ENCODE measurements at regions not wholly inside any gene's neighbourhood (a gene's known extent, or its start where the extent isn't known, plus 50 kb on each side); places are given as distances from the start of the nearest gene placed in this dataset.
"Not testable (repeated sequence)": the region's sequence is repeated elsewhere in the genome, so short reads cannot be mapped to it uniquely, and the experiment has no call there.

DNA sequence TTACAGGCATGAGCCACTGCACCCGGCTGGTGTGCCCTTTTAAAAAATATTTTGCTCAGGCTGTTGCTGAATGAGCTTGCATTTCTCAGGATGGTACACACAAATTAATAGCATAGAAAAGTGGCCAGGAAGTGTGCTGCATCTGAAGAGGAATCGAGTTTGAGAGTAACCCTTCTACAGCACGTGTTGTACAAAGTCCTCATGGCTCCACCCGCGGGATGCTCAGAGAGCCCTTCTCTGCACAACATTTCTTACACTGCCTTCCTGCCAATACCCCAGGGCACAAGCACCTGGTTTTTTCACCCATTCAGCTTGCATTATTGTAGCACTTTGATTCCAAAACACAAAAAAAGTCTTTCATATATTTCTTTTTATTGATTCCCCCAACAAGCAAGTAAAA, 90.1 kb upstream of the NEDD4L start:
- DNase-seq = no peak

DNA sequence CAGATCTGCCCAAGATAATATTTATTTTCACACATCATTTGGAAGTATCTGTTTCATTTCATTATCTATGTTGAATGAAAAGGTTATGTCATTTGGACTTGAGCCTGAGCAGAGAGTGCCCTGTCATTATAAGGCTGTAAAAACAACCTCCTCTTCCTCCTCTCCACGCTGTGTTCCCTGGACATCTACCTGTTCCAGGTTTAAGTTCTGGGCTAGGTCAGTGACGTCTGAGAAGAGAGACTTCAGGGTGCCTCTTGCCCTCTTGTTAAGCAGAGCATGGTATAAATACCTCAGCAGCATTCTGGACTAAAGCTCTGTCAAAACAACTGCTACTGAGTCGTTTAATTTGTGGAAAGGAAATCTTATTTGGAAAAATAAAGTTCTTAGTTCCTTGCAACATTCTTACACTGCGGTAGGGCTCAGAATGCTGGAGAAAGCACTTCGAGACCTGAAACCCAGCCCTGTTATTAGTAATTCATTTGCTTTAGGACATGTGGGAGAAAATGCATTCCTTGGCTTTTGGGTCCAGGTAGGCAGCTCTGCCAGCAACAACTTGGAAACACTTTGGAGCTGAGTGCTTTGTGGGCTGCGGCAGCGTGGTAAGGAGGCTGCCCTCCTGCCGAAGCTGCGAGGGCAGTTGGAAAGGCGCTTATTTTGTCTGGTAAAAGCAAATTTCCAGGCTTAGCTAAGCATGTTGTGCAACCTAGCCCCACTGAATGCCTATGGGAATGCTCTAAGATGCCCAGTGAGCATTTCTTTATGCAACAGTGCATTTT, 91.8 kb upstream of the NEDD4L start:
- DNase-seq = no peak

DNA sequence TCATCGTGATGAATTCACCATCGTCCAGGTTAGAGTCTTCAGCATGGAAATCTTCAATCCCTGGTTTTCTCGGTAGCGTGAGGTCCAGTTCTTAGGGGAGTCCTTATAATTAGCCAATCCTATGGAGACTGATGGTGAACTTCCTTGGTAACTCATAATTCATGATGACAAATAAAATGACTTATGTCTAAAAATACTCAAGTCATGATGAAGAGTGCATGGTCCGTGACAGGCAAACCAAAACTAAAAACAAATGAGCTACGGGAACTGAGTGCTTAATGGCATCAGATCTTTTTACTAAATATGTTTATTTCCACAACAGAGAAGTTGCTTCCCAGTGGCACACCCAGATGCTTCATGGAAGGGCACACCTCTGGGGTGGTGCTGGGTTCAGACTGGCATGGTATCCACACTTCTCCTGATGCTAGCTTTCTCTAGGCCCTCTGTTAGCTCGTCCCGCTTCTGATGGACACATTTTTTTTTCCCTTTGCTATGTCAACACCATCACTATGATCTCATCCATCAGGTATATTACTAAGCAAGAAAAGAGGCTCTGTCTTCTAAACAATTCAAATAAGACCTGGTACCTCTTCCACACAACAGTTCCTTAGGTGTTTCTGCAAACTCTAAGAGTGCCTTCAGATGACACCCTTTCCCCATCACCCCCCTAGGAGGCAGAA, 92.8 kb upstream of the NEDD4L start:
- DNase-seq = no peak

DNA sequence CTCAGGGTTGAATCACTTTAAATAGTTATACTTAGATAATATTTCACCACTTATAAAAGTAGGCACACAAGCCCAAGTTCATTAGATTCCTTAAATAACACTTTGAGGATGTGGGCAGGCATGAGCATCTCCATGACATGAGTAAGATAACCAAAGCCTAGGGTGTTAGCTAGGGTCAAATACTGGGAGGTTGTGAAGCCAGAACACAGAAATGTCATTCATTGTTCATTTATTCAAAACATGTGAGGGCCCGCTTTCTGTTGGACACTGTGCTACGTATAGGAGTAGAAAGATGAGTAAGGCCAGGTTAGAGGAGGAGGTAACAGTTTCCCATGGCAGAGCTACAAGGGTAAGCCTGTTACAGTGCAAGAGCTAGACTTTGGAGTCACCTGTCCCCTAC, 93.5 kb upstream of the NEDD4L start:
- no peak for DNase-seq

DNA sequence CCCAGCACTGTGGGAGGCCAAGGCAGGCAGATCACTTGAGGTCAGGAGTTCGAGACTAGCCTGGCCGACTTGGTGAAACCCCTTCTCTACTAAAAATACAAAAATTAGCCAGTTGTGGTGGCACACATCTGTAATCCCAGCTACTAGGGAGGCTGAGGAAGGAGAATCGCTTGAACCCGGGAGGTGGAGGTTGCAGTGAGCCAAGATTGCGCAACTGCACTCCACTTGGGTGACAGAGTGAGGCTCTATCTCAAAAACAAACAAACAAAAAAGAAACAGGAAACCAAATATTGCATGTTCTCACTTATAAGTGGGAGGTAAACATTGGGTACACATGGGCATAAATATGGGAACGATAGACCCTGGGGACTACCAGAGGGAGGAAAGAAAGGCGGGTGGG, 94.7 kb upstream of the NEDD4L start:
- not testable (repeated sequence) for DNase-seq

DNA sequence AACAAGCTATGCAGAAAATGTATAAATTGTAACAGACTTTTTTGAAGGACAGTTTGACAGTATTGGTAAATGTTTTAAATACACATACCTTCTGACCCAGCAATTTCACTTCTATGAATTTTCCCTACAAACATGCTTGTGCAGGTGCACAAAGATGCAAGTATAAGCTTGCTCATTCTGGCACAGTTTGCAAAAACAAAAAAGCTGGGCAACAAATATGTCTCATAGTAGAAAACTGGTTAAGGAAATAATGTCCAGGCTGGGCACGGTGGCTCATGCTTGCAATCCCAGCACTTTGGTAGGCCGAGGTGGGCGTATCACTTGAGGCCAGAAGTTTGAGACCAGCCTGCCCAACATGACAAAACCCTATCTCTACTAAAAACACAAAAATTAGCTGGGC, 96.9 kb upstream of the NEDD4L start:
- DNase-seq = no peak

DNA sequence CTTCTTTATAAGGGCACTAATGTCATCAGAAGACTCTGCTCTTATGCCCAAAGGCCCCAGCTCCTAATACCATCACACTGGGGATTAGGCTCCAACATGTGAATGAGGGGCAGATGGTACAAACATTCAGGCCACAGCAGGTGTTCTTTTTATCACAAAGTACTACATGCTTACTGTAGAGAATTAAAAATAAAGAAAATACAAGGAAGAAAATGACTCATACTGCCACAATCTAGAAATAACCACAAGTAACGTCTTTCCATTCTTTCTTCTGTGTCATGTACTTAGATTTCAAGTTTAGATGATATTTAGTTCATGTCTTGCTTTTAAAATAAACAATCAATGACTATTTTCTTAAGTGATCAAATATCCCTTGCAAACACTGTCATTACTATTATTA, 100.3 kb upstream of the NEDD4L start:
- no peak for DNase-seq

DNA sequence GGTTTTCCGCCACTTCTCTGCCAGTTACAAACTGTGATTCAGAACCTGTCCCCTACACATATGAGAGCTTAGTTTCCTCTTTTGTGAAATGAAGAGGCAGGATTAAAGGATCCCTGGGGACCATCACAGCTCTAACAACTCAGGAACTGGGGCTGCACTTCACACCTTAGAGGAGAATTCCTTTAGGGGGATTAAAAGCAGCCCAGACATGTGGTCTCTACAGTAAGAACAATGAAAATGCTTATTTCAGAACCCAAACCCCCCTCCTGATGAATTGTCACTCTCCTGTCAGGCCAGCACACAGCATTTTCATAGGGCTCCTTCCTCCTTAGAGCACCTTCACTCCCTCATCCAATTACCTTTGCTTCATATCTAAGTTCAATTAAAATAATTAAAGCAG, 101.5 kb upstream of the NEDD4L start:
- no peak for DNase-seq

DNA sequence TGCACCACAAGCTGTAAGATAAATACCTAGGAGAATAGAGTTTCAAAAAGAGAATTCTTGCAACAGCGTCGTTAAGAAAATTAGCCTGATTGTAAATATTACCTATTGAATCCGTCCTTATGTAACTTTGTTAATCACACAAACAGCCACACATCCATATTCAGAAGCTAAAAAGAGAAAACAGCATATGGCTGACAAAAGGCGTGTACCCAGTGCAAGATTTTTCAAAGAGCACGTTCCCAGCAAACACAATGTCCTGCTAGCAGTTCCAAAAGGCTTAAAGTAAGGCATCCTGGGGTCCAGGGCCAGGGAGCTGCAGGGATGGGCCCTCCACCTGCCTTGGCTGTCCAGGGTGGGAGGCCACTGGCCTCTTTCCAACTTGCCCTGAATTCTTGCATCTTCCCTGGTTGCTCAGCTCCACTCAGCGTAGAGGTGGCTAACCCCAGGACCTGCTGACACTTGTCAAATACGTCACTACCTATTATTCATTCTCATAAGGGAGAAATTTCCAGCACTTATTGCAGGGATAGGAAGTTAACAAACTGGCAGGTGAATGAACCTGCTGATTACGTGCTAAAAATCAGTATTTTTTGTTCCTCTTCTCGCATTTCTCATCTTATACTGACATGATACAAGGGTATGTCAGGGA, 102.1 kb upstream of the NEDD4L start:
- DNase-seq = no peak

DNA sequence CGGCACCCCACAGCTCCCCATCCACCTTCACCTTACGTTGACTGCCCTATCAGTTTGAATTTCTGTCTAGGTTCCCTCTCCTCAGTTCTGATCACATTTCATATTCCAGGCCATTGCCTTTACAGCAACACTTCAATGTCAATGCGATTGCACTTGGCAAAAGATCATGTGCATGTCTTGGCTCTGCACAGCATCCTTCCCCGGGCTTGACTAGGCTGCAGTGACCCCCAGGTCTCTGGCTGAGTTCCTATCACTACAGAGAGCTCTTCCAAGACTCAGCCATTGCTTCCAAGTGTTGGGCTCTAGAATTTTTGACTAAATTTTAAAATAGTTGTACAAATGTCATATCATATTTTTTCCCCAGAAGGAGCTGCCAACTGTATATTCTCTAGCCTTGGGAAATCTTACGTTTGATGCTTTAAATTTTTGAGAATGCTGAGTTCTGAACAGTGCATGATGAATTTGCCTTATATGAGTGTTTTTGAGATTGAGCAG, 103.8 kb upstream of the NEDD4L start:
- DNase-seq = no peak

DNA sequence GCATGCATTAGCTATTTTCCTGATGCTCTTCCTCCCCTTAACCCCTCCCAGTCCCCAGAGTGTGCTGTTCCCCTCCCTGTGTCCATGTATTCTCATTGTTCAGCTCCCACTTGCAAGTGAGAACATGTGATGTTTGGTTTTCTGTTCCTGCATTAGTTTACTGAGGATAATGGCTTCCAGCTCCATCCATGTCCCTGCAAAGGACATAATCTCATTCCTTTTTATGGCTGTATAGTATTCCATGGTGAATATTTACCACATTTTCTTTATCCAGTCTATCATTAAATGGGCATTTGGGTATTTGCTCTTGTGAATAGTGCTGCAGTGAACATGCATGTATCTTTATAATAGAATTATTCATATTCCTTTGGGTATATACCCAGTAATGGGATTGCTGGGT, 109.7 kb upstream of the NEDD4L start:
- not testable (repeated sequence) for DNase-seq

DNA sequence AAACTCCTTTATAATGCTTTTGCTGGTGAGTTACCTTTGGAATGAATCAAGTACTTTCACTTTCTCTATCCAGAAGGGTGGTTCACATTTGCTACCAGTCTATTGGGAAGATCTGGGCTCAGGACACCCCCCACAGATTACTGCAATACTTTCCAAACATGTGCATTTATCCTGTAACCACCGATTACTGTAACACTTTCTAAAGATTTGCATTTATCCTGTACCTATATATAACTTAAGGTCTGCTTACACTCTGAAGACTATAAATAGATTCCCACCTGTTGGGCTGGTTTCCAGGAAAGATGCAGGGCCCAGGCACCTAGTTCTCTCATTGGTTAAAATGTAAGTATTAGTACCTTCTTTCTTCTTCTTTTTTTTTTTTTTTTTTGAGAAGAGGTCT, 113.0 kb upstream of the NEDD4L start:
- DNase-seq = no peak

DNA sequence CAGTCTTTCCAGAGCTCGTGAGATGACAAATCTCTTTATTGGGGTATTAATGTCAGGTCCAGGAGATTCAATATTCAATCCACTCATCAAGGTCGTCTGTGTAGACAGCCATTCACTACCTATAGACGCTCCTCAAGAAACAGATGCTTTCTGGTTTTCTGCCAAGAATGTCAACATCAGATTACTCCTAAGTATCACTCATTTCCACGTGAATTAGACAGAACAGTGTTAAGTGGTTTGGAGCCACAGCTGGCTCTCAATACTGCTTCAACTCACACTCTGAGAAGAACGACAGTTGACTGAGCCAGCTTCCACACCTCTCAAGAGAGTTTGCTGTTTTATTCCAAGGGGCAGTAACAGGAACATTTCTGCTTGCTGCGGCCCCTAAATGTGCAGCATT, 113.5 kb upstream of the NEDD4L start:
- no peak for DNase-seq

DNA sequence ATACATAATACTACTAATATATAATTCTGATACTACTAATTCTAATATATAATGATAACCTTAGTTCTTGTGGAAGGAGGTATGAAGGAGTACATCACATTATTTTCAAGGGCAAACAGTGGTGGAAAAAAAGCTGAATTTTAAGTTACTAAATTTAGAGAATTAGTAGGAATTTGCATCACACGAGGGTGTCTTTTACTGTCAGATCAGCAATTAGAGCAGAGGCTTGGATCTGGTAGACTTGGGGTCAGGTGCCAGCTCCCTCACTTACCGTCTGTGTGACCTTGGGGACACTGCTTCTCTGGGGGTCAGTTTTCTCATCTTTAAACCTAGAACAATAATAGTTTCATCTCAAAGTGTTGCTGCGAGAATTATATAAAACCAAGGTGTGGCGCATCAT, 114.1 kb upstream of the NEDD4L start:
- no peak for DNase-seq

DNA sequence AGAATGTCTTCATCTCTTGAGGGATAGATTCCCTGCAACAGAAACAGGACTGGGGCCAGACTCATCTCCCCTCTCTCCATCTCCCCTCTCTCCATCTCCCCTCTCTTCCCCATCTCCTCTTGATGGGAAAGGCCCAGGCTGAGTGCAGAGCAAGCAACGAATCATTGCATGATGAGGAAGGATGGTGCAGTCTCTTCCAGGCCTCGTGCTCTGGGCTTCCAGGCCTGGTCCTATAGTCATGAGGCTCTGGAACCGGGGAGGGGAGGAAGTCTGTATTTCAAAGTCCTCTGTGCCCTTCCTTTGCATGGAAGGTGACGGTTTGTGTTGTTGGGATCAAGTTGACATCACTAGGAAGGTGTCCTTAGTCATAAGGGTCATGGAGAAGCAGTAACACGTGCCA, 115.6 kb upstream of the NEDD4L start:
- DNase-seq = no peak

DNA sequence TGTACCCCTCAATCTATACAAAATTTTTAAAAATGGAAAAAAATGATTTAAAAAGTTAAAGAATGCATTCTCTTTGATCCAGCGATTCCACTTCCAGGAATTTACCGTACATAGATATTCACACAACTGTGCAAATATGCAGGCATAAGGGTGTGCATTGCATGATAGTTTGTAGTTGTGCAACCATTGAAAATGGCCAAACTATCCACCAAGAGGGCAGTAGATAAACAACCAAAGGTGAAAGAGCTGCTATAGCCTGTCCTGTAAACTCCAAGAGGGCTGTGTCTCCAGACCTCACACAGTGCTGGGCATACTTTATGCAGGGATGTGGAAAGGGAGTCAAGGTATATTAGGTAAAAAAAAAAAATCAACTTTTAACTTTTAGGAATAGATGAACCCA, 116.5 kb upstream of the NEDD4L start:
- DNase-seq = no peak

DNA sequence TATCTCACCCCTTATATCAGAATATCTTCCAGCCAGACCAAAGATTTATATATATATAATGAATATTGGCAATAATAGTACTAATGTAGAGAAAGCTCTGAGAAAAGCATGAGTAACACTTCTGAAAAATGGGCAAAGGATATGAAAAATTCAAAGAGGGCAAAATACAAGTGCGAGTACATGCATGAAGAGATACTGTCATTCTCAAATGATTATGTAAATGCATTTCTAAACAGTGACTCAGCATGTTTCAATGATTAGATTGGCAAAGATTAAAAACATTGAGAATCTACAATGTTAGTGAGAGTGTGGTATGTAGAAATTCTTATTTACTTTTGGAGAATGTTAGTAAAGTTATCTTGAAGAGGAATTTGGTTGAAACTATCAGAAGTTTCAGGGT, 118.3 kb upstream of the NEDD4L start:
- no peak for DNase-seq

DNA sequence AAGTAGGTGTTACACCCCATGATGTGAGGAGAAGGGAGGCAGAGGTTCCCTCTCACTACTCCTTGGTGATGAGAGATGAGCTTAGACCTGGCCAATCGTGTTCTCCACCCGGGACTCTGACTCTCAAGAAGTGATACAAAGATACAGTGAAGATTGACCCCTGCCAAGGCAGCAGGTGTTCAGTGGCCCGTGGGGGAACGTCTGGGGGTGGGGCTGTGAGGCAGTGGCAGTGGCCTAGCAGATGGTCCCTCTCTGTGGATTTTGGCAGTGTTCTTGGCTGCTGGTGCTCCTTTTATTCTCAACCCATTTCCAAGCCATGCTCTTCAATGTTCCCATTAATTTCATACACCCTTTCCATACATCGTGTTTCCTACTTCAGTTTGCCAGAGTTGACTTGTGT, 120.4 kb upstream of the NEDD4L start:
- no peak for DNase-seq

DNA sequence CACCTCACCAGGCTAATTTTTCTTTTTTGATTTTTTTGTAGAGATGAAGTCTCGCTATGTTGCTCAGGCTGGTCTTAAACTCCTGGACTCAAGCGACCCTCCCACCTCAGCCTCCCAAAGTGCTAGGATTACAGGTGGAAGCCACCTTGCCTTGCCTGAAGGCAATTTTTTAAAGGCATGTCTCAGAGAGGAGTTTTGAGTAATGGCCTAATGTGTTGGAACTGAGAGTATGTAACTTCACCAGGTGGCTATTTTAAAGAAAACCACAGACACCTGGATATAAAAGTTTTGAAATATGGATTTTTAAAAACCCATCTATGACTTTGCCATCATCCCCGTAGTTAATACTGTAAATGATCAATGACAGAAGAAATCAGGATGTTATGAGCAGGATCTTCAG, 119.8 kb upstream of the ATP8B1 start:
- DNase-seq = no peak

DNA sequence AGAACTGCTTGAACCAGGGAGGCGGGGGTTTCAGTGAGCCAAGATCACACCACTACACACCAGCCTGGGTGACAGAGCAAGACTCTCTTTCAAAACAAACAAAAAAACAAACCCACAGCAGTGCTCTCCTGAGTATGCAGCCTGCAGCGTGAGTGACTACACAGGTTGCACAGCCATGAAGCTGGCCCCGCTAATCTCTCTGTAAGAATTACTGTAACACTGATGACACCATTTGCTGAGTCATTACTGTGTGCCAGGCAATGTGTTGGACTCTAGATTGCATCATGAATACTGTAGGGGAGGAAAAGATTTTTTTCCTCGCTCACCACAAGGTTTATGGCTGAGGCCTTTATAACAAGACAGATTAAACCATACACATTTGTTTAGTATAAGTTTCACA, 118.6 kb upstream of the ATP8B1 start:
- DNase-seq = no peak

DNA sequence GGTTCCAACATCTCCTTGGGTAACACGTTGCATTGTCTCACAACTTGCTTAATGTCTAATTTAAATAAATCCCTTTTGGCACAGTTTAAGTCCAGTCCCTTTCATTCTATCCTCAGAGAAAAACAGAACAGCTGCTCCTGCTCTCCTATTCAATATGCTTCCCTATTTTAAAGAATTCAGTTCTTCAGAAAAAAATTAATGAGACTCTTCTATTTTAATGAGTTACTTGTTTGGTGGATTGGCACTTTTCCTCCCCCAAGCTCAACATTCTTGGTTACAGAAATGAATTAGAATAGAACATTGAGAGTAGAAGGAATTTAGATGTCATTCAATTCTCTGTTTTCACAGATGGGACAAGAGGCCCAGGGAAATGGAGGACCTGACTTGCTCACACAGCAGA, 116.9 kb upstream of the ATP8B1 start:
- DNase-seq = no peak

DNA sequence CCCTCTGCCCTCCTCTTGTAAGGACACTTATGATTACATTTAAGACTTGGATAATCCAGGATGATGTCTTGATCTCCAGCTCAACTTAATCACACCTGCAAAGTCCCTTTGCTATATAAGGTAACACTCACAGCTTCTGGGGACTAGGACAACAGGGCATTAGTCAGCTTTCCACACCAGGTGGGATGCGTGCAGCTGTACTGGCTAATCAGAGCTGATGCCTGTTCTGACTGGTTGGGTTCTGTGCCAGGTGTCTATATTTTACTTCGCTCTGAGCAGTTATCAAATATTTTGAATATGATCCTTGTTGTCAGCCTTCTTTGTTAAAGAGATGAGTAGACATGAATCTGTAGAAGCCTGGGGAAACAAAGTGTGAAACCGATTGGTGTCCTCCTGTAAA, 115.5 kb upstream of the ATP8B1 start:
- no peak for DNase-seq

DNA sequence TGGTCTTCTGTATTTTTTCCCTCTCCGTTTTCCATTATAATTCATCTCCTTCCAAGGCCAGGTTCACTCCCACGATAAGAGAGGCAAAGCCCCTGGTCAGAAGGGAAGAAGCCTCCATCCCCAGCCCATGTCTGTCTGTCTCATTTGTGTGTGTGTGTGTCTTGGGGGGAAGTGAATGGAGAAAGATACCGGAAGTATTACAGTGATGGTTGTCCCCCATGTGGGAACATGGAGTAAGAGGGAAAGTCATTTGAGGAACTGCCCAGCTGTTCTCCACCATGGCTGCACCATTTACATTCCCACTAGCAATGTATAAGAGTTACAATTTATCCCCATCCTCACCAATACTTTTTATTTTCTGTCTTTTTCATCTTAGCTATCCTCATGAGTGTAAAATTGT, 113.6 kb upstream of the ATP8B1 start:
- DNase-seq = no peak

DNA sequence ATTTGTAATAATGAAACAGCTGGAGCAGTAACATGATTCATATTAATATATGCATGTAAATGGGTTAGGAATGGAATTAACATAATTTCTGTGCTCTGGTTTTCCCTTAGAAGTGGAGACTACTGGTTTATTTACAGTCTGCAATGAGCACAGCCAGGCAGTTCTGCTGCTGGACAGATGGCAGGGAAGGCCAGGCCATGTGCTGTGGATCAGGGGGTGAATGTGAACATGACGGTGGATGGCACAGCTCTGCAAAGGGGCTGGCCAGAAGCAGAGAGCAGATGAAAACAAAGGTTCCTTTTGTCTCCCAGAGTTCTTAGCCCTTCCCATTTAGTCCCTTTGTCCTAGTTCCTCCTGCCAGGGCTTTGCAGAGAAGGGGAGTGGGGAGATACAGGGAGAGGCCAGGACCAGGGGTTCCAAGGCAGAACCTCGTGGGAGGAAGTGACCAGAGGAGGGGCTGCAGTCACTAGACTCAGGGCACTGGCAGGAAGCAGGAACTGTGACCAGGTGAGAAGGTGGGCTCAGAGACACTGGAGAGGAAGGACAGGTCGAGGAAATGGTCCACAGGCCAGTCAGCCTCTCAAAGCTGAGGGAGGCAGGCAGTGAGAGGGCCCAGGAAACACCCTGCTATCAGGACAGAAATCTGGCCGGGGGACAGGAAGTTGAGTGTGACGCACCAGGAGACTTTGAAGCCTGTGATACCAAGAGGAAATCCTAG, 112.9 kb upstream of the ATP8B1 start:
- DNase-seq = no peak
